DMS79 (cell line): ENCODE measurements at regions not wholly inside any gene's neighbourhood (a gene's known extent, or its start where the extent isn't known, plus 50 kb on each side); places are given as distances from the start of the nearest gene placed in this dataset.

Source experiments
- DNase-seq: peaks from one replicate; lab custom pipeline; 2025; lab: John Stamatoyannopoulos, UW

- no peak for DNase-seq
Observed at GRCh38 chr5:135204151-135204600, 170.1 kb upstream of the PITX1 start.

GRCh38 chr5:135203593-135204036, 169.6 kb upstream of the PITX1 start:
- DNase-seq = no peak

GRCh38 chr5:135203019-135203418, 169.0 kb upstream of the PITX1 start:
- no peak for DNase-seq

GRCh38 chr5:135199919-135200318, 165.9 kb upstream of the PITX1 start:
- no peak for DNase-seq

- DNase-seq = no peak
Observed at GRCh38 chr5:135196483-135196882, 162.5 kb upstream of the PITX1 start.

GRCh38 chr5:135195270-135195608, 161.2 kb upstream of the PITX1 start:
- DNase-seq = no peak

- no peak for DNase-seq
Observed at GRCh38 chr5:135194573-135195269, 160.7 kb upstream of the PITX1 start.

GRCh38 chr5:135194126-135194488, 160.1 kb upstream of the PITX1 start:
- DNase-seq = no peak

GRCh38 chr5:135193213-135194125, 159.4 kb upstream of the PITX1 start:
- no peak for DNase-seq

GRCh38 chr5:135192351-135192750, 158.3 kb upstream of the PITX1 start:
- no peak for DNase-seq

GRCh38 chr5:135191084-135191826, 157.2 kb upstream of the PITX1 start:
- DNase-seq = peak; percentile 51

DNA sequence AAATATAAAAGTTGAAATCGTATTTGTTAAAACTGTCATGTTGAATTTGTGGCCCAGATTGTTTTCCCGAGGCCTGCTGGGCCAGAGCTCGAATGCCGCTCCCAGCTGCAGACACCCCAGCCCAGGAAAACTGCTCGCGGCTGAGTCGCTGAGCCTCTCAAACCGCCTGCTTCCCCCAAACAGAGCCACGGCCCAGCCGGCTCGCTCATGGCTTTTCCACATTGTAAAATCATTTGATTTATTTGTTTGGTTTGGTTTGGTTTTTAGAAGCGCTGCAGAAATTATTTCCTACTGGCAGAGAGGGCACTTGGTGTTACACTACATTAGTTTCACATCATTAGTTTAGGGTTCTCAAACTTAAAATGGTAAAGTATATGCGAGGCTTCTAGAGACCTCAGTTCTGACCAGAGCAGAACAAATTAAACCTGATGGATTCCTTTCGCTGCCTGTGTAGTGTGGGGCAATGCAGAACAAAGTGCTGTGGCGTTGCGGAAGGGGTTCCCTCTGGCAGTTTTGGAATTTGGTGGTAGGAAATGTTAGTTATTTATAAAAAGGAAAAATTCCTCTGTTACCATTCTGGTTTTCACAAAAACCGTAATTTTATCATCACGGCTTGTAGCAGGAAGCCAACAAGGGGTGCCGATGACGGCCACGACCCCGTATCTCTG, 156.5 kb upstream of the PITX1 start:
- peak; percentile 54 for DNase-seq

DNA sequence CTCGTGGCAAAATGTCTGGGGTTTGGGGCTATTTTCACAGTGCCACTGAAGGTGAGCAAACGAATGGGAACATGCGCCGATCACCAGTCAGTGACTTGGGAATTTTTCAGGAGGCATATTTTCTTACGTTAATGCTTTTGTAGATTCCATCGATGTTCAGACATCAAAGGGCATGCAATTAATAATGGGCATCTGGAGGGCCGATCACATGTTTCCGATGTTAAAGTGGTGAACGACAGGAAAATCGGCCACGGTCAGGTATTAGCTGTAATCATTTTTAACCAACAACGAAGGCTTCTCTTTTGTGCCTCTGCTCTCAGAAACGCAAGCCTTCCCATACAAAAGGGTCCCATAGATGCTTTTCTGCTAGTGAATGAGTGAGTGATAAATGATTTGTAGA, 155.0 kb upstream of the PITX1 start:
- no peak for DNase-seq

- DNase-seq = no peak
Observed at GRCh38 chr5:135188233-135188914, 154.3 kb upstream of the PITX1 start.

- no peak for DNase-seq
Observed at GRCh38 chr5:135186662-135187522, 152.9 kb upstream of the PITX1 start.

GRCh38 chr5:135185481-135186065, 151.5 kb upstream of the PITX1 start:
- DNase-seq = peak; percentile 86

DNA sequence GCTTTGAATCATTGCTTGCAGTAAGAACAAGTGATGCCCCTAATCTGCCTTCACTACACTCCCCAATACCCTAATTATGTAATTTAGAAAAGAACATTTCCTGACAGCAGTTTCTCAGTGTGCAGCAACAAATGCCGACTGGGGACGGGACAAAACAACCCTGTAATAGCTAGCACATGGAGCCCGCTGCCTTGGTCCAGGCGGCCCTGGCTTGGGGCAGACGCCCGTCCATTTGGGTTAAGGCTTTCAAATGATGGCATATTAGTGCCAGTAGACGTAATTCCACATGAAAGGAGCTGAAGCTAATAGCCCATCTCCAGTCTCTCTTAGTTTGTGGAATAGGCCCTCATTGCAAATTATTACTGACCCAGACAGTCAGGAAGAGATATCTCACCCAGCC, 150.6 kb upstream of the PITX1 start:
- no peak for DNase-seq

GRCh38 chr5:135183464-135183863, 149.4 kb upstream of the PITX1 start:
- DNase-seq = no peak

GRCh38 chr5:135182675-135183074, 148.6 kb upstream of the PITX1 start:
- DNase-seq = no peak

DNA sequence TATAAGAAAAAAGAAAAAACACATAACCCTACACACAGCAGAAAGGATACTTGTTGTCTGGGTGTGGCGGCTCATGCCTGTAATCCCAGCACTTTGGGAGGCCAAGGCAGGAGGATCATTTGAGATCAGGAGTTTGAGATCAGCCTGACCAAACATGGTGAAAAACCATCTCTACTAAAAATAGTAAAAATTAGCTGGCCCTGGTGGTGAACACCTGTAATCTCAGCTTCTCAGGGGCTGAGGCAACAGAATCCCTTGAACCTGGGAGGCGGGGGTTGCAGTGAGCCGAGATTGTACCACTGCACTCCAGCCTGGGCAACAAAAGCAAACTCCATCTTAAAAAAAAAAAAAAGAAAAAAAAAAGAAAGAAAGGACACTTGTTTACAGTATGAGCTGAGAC, 147.6 kb upstream of the PITX1 start:
- DNase-seq = no peak
